Endodermal cell (in vitro differentiated cells): ENCODE measurements at regions not wholly inside any gene's neighbourhood (a gene's known extent, or its start where the extent isn't known, plus 50 kb on each side); places are given as distances from the start of the nearest gene placed in this dataset.

Experiments used
- DNase-seq: peaks from one replicate; pipeline ENCODE4 v3.0.0-alpha.2; 2017
- H3K27ac ChIP-seq: 2 replicates; pipeline ENCODE4 v1.5.1; 2013; ENCODE audit warnings: mild to moderate bottlenecking, low read depth, low read length, moderate library complexity
- H3K27me3 ChIP-seq: 2 replicates; pipeline ENCODE4 v1.6.1; 2013; ENCODE audit warnings: mild to moderate bottlenecking, low read length, moderate library complexity; ENCODE audit not compliant: insufficient read depth, control insufficient read depth, poor library complexity, severe bottlenecking
- H3K36me3 ChIP-seq: 2 replicates; pipeline ENCODE4 v1.7.0; 2013; ENCODE audit warnings: mild to moderate bottlenecking, low read length, moderate library complexity; ENCODE audit not compliant: control insufficient read depth, insufficient read depth
- H3K4me1 ChIP-seq: one replicate; pipeline ENCODE4 v1.7.0; 2013; ENCODE audit warnings: low read length; ENCODE audit not compliant: control insufficient read depth, insufficient read depth
- H3K4me3 ChIP-seq: 2 replicates; pipeline ENCODE4 v1.5.1; 2013; ENCODE audit warnings: mild to moderate bottlenecking, low read length, moderate library complexity
- H3K9ac ChIP-seq: 2 replicates; pipeline ENCODE4 v1.6.1; 2013; ENCODE audit warnings: mild to moderate bottlenecking, low read length, moderate library complexity; ENCODE audit not compliant: poor library complexity, severe bottlenecking; ENCODE audit errors: extremely low read depth
- H3K9me3 ChIP-seq: 2 replicates; pipeline ENCODE4 v1.6.1; 2013; ENCODE audit warnings: mild to moderate bottlenecking, low read length, moderate library complexity; ENCODE audit not compliant: control insufficient read depth
- H3K27ac Mint-ChIP-seq: 2 replicates; pipeline ENCODE4 v1.8.0; 2020; ENCODE audit warnings: mixed read lengths
- H3K27me3 Mint-ChIP-seq: 2 replicates; pipeline ENCODE4 v1.8.0; 2021; ENCODE audit warnings: mild to moderate bottlenecking, mixed read lengths; ENCODE audit not compliant: insufficient read depth
- H3K36me3 Mint-ChIP-seq: 2 replicates; pipeline ENCODE4 v1.8.0; 2020; ENCODE audit warnings: low read depth, mixed read lengths
- H3K4me1 Mint-ChIP-seq: 2 replicates; pipeline ENCODE4 v1.8.0; 2020; ENCODE audit warnings: mixed read lengths
- H3K4me3 Mint-ChIP-seq: 2 replicates; pipeline ENCODE4 v1.8.0; 2020; ENCODE audit warnings: mild to moderate bottlenecking, moderate library complexity, mixed read lengths
- H3K9me3 Mint-ChIP-seq: 2 replicates; pipeline ENCODE4 v1.8.0; 2020; ENCODE audit warnings: mild to moderate bottlenecking, mixed read lengths
- CTCF ChIP-seq: fragments of 200-600 bp; sonication (generic); conservative IDR thresholded peaks from 2 replicates; pipeline ENCODE4 v1.5.0; 2021; ENCODE audit warnings: antibody characterized with exemption, mild to moderate bottlenecking
- WGBS, 2 experiments: methylation state at CpG; one replicate each; pipeline versions ENCODE4 v1.1.5 to v1.1.7; 2013; ENCODE audit warnings: missing lambda C conversion rate in 2 of 2, mixed read lengths in 1 of 2; ENCODE audit not compliant: insufficient coverage in 1 of 2, insufficient read length in 1 of 2; 5-methylcytosine and 5-hydroxymethylcytosine counted together

- peaks cover 13% of the 10 kb centered on the region for H3K27me3 ChIP-seq
- DNase-seq: no peak
- H3K36me3 Mint-ChIP-seq: no peaks in the 10 kb centered on the region
- peaks cover 11% of the 10 kb centered on the region for H3K9me3 ChIP-seq
- 83% methylated on average over 2 of the region's 2 CpGs; no CpG with 5 or more reads in 1 of the 2 experiments for WGBS, 2 experiments
- H3K4me3 ChIP-seq: no peak overlapping the region
- H3K4me3 Mint-ChIP-seq: no peak overlapping the region
- no peak for TF ChIP-seq CTCF
- H3K9me3 Mint-ChIP-seq: peaks cover 10% of the 10 kb centered on the region
- no peaks in the 10 kb centered on the region for H3K4me1 ChIP-seq
- peaks cover 8% of the 10 kb centered on the region for H3K27me3 Mint-ChIP-seq
- H3K9ac ChIP-seq: no peak overlapping the region
- no peak overlapping the region for H3K27ac Mint-ChIP-seq
- H3K27ac ChIP-seq: no peak overlapping the region
- H3K4me1 Mint-ChIP-seq: no peaks in the 10 kb centered on the region
- no peaks in the 10 kb centered on the region for H3K36me3 ChIP-seq
Measured at GRCh38 chr5:38789777-38790176, 56.0 kb upstream of the OSMR start.

GRCh38 chr5:38790268-38790667 is 55.5 kb upstream of the OSMR start:
- H3K9me3 ChIP-seq: peaks cover 11% of the 10 kb centered on the region
- H3K9ac ChIP-seq: no peak overlapping the region
- no peaks in the 10 kb centered on the region for H3K36me3 ChIP-seq
- no peak overlapping the region for H3K27ac ChIP-seq
- peaks cover 13% of the 10 kb centered on the region for H3K27me3 ChIP-seq
- H3K27ac Mint-ChIP-seq: no peak overlapping the region
- no peak overlapping the region for H3K4me3 Mint-ChIP-seq
- H3K4me3 ChIP-seq: no peak overlapping the region
- no peaks in the 10 kb centered on the region for H3K36me3 Mint-ChIP-seq
- H3K27me3 Mint-ChIP-seq: peaks cover 8% of the 10 kb centered on the region
- 94 to 100% methylated on average over 1 of the region's 1 CpG for WGBS, 2 experiments
- H3K4me1 ChIP-seq: no peaks in the 10 kb centered on the region
- H3K9me3 Mint-ChIP-seq: peaks cover 10% of the 10 kb centered on the region
- no peaks in the 10 kb centered on the region for H3K4me1 Mint-ChIP-seq
- no peak for DNase-seq
- TF ChIP-seq CTCF: no peak

- no peaks in the 10 kb centered on the region for H3K4me1 ChIP-seq
- no peak overlapping the region for H3K9ac ChIP-seq
- WGBS, 2 experiments: 84 to 87% methylated on average over 2 of the region's 2 CpGs
- no peak overlapping the region for H3K4me3 Mint-ChIP-seq
- H3K4me1 Mint-ChIP-seq: no peaks in the 10 kb centered on the region
- peaks cover 7% of the 10 kb centered on the region for H3K9me3 ChIP-seq
- no peaks in the 10 kb centered on the region for H3K36me3 ChIP-seq
- no peak overlapping the region for H3K27ac ChIP-seq
- no peak overlapping the region for H3K4me3 ChIP-seq
- no peak for TF ChIP-seq CTCF
- H3K27ac Mint-ChIP-seq: no peak overlapping the region
- no peak for DNase-seq
- H3K27me3 Mint-ChIP-seq: peaks cover 8% of the 10 kb centered on the region
- H3K27me3 ChIP-seq: peaks cover 13% of the 10 kb centered on the region
- no peaks in the 10 kb centered on the region for H3K36me3 Mint-ChIP-seq
- peaks cover 7% of the 10 kb centered on the region for H3K9me3 Mint-ChIP-seq
Measured at GRCh38 chr5:38790891-38791290, 54.9 kb upstream of the OSMR start.
